GM12872 (cell line): ENCODE measurements at regions not wholly inside any gene's neighbourhood (a gene's known extent, or its start where the extent isn't known, plus 50 kb on each side); places are given as distances from the start of the nearest gene placed in this dataset.

ENCODE experiments used
- CTCF ChIP-seq: IDR thresholded peaks from 3 replicates; pipeline ENCODE4 v1.5.1; 2011; ENCODE audit warnings: low read depth, mild to moderate bottlenecking, low read length, moderate library complexity; ENCODE audit not compliant: insufficient read depth

- TF ChIP-seq CTCF, result no peak
Observed at GRCh38 chr9:22201256-22201655, 192.2 kb upstream of the CDKN2B start.

GRCh38 chr9:22203371-22204138 is 194.4 kb upstream of the CDKN2B start:
- no peak for TF ChIP-seq CTCF

GRCh38 chr9:22204240-22204639 is 195.1 kb upstream of the CDKN2B start:
- no peak for TF ChIP-seq CTCF

GRCh38 chr9:22206833-22207232 is 197.7 kb upstream of the CDKN2B start:
- no peak for TF ChIP-seq CTCF

GRCh38 chr9:22208846-22209585 is 199.9 kb upstream of the CDKN2B start:
- no peak for TF ChIP-seq CTCF

- TF ChIP-seq CTCF, result no peak
Observed at GRCh38 chr9:22210262-22210661, 201.2 kb upstream of the CDKN2B start.

GRCh38 chr9:22210936-22211335 is 201.8 kb upstream of the CDKN2B start:
- no peak for TF ChIP-seq CTCF
